Lower leg skin (tissue), 3 donors: ENCODE measurements at regions not wholly inside any gene's neighbourhood (a gene's known extent, or its start where the extent isn't known, plus 50 kb on each side); places are given as distances from the start of the nearest gene placed in this dataset.

Source experiments
- CTCF ChIP-seq, 3 donors: fragments of 450-650 bp; IDR thresholded peaks; one replicate each; pipeline ENCODE4 v1.5.1; 2016; ENCODE audit warnings: antibody characterized with exemption in 3 of 3, mild to moderate bottlenecking in 3 of 3, moderate library complexity in 2 of 3
- POLR2A ChIP-seq, 2 donors: fragments of 450-650 bp; IDR thresholded peaks; one replicate each; pipeline ENCODE4 v1.6.1; 2016 to 2017; ENCODE audit warnings: antibody characterized with exemption in 2 of 2, mild to moderate bottlenecking in 1 of 2, moderate library complexity in 1 of 2

- TF ChIP-seq CTCF (IDR thresholded peaks at IDR 0.05) (no peak), POLR2A (IDR thresholded peaks at IDR 0.05) (no peak)
These were observed 348.9 kb upstream of the ZFP64 start for GRCh38 chr20:52540509-52540908.
